HG03066 (cell line): ENCODE measurements at regions not wholly inside any gene's neighbourhood (a gene's known extent, or its start where the extent isn't known, plus 50 kb on each side); places are given as distances from the start of the nearest gene placed in this dataset.
"Not testable (repeated sequence)": the region's sequence is repeated elsewhere in the genome, so short reads cannot be mapped to it uniquely, and the experiment has no call there.

ENCODE experiments used
- ATAC-seq: cut with Tn5 transposase; IDR thresholded peaks from one replicate; pipeline ENCODE4 v1.9.1; 2021; ENCODE audit warnings: low read depth; ENCODE audit not compliant: unreplicated experiment

- not testable (repeated sequence) for ATAC-seq
Measured at GRCh38 chr1:234810726-234811125, 200.7 kb upstream of the IRF2BP2 start.

- not testable (repeated sequence) for ATAC-seq
Measured at GRCh38 chr1:234809854-234810245, 199.9 kb upstream of the IRF2BP2 start.

- ATAC-seq: peak; percentile 68
Measured at GRCh38 chr1:234808943-234809853, 199.2 kb upstream of the IRF2BP2 start.

- ATAC-seq: not testable (repeated sequence)
Measured at GRCh38 chr1:234808459-234808858, 198.5 kb upstream of the IRF2BP2 start.

GRCh38 chr1:234807705-234808104 lies 197.7 kb upstream of the IRF2BP2 start:
- not testable (repeated sequence) for ATAC-seq

DNA sequence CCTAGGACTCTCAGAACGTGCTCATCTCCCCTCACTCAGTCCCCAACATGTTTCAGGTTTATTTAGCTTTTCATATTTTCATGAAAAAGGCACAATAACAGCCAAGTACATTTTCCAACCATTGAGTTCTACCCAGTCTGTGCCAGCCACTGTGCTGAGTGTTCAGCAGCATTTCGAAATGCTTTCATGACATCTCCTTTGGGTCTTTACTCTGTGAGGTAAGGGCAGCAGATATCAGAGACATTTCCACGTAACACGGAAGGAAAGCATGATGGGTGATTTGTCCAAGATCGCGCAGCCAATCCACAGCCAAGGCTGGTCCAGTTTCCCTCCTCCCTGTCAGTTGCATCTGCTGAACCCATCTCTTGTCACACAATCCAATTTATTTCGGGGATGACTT lies 192.6 kb upstream of the IRF2BP2 start:
- not testable (repeated sequence) for ATAC-seq

DNA sequence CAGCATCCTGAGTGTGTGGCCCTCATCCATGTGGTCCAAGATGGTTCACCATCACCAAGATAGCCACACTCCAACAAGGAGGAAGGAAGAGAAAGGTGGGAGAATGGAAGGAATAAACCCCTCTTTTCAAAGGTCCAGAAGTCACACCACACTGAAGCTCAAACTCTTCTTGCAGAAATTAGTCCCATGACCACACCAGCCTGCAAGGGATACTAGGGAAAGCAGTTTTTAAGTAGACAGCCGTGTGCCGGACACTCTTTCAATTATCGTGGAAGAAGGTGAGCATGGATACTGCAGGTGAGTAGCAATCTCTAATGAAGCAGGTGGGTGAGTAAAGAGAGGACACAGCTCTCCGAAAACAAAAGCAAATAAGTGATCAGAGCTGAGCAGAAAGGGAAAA lies 191.7 kb upstream of the IRF2BP2 start:
- not testable (repeated sequence) for ATAC-seq

DNA sequence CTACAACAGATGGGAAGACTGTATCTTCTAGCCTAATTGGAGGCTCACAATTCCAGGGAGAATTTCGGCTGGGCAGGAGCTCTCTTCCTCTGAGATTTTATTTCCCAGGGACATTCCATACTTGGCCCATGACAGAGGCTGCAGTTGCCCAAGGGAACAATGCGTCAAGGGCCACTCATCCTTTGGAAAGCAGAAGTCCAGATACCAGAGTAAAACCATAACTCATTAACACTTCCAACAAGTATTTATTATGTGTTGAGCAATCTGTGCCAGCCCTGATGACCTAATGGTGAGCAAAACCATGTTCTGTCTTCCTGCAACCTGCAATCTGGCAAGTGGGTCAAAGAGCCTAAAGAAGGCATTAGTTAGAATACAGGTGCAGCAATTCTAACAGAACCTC lies 191.2 kb upstream of the IRF2BP2 start:
- ATAC-seq: not testable (repeated sequence)

DNA sequence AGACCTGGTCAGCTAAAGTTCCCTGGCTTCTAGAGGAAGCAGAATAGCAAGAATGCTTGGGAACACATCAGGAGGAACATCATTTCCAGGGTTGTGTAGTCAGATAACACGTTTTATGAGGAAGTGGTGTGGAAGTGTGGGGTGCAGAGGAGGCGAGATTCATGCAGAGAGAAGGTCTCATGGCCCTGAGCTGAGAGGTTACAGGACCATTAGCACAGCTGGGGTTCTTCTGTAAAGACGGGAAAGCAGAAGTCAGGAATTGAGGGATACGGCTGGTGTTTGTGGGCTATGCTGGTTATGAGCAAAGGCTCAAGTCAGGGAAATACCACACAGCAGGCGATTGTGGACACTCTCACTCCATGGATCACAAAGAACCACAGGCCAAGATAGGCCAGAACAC lies 190.6 kb upstream of the IRF2BP2 start:
- ATAC-seq: not testable (repeated sequence)

GRCh38 chr1:234799021-234799689 lies 189.2 kb upstream of the IRF2BP2 start:
- ATAC-seq: not testable (repeated sequence)

GRCh38 chr1:234797216-234797615 lies 187.2 kb upstream of the IRF2BP2 start:
- ATAC-seq: not testable (repeated sequence)

GRCh38 chr1:234796438-234796792 lies 186.4 kb upstream of the IRF2BP2 start:
- not testable (repeated sequence) for ATAC-seq

DNA sequence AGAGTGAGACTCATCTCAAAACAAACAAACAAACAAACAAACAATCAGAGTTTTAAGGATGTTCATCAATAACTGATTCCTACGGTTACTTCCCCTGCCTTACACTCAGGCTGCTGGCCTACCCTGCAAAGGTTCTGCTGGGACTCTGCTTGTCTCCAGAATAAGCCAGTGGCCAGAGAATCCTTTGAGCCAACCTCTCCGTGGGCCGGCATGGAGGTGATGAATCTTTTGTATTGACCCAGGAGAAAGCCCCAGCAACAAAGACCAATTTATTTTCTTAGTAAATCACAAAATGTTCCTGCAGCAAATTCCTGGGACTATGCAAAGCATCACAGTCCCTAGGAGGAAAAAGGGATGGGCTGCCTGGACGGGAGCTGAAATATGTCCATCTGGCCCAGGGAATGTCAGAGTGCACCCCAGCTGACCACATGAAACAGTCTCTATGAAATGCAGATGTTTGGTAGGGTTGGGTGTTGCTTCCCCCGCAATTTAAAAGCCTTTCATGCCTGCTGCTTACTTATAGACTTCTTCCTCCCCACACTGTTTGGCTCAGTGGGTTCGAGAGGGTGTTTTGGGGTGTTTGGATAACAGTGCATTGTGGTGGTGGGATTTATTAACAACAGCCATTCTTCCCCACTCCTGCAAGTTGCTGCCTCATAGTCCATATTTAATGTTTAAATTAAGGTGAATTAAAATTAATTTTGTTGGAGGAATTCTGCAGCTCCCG lies 185.9 kb upstream of the IRF2BP2 start:
- not testable (repeated sequence) for ATAC-seq

DNA sequence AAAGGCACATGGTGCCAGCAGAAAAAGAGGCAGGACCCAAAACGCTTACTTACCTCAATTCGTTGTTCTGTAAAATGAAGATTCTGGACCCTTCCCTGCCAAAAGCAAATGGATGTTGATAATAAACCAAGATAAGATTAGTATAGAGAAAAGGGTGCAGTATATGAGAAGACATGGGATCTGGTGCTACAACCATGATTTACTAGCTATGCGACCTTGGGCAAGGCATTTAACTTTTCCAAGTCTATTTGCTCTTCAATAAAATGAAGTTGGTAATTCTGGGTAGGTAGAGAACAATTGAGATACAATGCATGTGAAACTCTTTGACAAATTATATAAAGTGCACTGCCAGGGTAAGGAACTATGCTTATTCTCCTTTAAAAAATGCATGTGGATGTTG lies 185.0 kb upstream of the IRF2BP2 start:
- not testable (repeated sequence) for ATAC-seq

DNA sequence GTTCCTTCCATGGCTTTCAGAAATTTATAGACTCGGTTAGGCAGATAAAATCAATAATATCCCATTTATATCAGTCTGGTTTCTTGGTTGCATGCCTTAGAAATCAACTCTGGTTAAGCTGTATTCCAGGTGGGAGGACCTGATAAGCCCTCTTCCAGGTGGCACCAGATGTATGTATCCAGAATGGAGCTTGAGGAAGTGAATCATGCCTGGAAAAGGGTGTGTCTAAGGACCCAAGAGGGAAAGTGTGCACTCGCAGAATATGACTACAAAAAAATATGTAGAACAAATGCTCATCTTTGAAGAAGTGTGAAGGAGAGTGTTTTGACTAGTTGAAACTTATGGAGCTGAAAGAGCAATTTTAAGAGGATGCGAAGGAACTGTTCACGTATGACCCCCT lies 184.5 kb upstream of the IRF2BP2 start:
- ATAC-seq: not testable (repeated sequence)

GRCh38 chr1:234793924-234794323 lies 183.9 kb upstream of the IRF2BP2 start:
- ATAC-seq: not testable (repeated sequence)

DNA sequence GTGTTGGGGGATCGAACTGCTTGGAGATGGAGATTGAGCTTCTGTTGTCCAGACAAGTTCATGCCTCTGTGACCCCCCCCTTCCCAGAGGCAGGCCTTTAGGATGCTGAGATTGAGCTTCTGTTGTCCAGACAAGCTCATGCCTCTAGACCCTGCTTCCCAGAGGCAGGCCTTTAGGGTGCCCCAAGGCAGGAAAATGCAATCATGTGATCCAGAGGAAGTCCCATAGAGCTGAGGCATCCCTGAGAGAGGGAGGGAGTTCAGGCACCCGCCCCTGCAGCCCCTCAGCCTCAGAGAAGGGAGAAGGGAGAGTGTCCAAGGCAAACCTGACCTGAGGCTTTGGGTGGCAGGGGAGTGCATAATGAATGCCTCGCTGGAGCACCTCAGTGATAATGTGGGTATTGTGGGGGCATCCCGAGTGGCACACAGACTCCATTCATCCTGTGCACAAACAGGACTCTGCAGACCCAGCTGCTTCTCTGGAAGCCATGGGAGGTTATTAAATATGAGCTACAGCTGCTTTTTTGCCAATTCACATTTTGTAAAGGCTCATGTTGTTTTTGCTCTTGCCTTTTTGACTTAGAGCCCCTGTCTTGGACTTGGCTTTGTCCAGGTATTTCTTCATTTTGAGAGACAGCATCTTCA lies 182.4 kb upstream of the IRF2BP2 start:
- ATAC-seq: not testable (repeated sequence)

- not testable (repeated sequence) for ATAC-seq
Measured at GRCh38 chr1:234791615-234792014, 181.6 kb upstream of the IRF2BP2 start.

DNA sequence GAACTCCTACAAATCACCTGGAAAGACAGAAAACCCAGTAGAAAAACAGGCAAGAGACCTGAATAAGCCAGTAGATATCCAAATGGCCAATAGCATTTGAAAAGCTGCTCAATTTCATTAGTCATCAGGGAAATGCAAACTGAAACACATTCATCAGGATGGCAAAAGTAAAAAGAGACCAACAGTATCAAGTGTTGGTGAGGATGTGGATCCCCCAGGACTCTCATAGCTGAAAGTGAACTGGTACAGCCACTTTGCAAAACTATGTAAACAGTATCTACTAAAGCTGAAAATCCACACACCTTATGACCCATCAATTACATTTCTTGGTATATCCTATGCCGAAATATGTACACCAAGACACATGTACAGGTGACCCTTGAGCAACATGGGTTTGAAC lies 180.4 kb upstream of the IRF2BP2 start:
- ATAC-seq: not testable (repeated sequence)

DNA sequence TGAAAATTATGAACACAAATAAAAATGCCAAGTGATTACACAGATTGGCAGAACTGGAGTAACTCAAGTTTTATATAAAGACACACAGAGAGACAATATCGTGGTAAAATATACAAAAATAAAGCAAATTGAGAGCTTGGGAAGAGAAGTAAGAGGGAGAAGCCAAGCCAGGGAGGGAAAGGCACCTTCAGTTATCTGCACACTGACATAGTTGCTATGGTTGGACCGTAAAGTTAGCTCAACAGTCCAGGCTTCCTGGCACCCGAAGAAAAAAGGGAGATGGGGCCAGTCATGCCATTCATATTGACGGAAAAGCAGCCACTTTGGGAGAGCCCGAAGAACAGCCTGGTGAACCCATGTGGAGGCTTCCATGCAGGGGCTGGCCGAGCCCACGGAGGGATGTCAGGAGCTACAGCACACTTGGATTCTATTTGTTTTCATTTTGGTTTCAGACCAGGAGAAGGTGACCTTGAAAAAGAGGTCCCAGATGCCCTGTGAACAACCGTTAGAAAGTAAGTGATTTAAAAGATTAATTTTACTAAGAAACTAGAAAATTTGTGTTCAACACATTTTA lies 177.1 kb upstream of the IRF2BP2 start:
- not testable (repeated sequence) for ATAC-seq
